Tibial nerve (tissue), 4 donors: ENCODE measurements at regions not wholly inside any gene's neighbourhood (a gene's known extent, or its start where the extent isn't known, plus 50 kb on each side); places are given as distances from the start of the nearest gene placed in this dataset.

ENCODE experiments used
- CTCF ChIP-seq, 5 experiments: fragments of 200-600 bp in 3 of 5; fragments of 450-650 bp in 2 of 5; sonication (generic) in 3 of 5; IDR thresholded peaks; one replicate each; pipeline ENCODE4 v1.5.1; 2016 to 2019; ENCODE audit warnings: antibody characterized with exemption in 5 of 5, mild to moderate bottlenecking in 3 of 5, moderate library complexity in 2 of 5
- EP300 ChIP-seq, 2 donors: sonication (generic); formaldehyde crosslinking; IDR thresholded peaks; one replicate each; pipeline ENCODE4 v1.6.1; 2017; ENCODE audit warnings: antibody characterized with exemption in 2 of 2, mild to moderate bottlenecking in 1 of 2

GRCh38 chr3:127033171-127033570, 50.3 kb downstream of the PLXNA1 start:
- TF ChIP-seq CTCF (IDR thresholded peaks at IDR 0.05), result no peak
- no peak for TF ChIP-seq EP300 (IDR thresholded peaks at IDR 0.05)
